GM18868 (cell line): ENCODE measurements at regions not wholly inside any gene's neighbourhood (a gene's known extent, or its start where the extent isn't known, plus 50 kb on each side); places are given as distances from the start of the nearest gene placed in this dataset.

Source experiments
- ATAC-seq: cut with Tn5 transposase; IDR thresholded peaks from one replicate; pipeline ENCODE4 v1.9.1; 2021; ENCODE audit warnings: mild to moderate bottlenecking, moderate library complexity; ENCODE audit not compliant: unreplicated experiment

DNA sequence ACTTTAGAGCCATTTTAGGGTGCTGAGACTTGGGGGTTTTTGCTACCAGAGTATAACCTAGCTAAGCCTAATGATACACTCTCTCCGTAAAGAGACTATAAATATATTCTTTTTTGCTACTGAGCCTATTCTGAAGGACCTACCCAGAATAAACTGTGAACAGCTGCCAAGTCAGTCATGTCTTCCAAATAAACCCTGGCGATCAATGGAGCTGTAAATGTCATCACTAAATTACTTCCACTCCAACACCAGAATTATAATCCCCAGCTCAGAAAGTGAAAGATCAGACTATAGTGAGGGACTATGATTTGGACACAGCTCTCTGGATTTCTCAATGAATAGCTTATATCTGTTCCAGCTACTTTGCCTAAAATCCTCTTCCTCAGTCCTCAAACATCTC lies 178.9 kb downstream of the METTL4 start:
- ATAC-seq: no peak

- ATAC-seq: no peak
Observed at GRCh38 chr18:2394684-2395083, 176.6 kb downstream of the METTL4 start.

GRCh38 chr18:2395427-2396161 lies 175.7 kb downstream of the METTL4 start:
- peak; percentile 64 for ATAC-seq

DNA sequence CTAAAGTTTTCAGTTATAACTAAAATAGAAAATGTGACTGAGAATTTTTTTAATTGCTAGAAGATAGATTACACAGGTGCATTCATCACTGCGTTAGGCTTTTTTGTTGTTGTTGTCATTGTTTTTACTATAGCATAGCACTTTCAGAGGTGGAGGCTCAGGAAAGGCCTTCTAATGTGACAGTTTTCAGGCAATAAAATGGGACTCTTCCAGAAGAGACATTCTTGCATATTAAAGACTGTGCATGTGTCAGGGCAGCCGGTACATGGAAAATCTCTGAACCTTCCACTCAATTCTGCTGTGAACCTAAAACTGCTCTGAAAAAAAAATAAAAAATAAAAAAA lies 175.2 kb downstream of the METTL4 start:
- ATAC-seq: no peak

- ATAC-seq: no peak
Observed at GRCh38 chr18:2400701-2401196, 170.6 kb downstream of the METTL4 start.

DNA sequence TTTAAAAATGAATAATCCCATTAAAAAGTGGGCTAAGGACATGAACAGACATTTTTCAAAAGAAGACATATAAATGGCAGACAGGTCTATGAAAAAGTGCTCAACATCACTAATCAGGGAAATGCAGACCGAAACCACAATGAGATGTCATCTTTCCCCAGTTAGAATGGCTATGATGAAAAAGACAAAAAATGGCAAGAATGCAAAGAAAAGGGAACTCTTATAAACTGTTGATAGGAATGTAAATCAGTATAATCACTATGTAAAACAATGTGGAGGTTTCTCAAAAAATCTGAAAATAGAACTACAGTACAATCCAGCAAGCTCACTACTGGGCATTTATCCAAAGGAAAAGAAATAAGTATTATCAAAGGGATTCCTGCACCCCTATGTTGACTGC lies 169.2 kb downstream of the METTL4 start:
- ATAC-seq: no peak

DNA sequence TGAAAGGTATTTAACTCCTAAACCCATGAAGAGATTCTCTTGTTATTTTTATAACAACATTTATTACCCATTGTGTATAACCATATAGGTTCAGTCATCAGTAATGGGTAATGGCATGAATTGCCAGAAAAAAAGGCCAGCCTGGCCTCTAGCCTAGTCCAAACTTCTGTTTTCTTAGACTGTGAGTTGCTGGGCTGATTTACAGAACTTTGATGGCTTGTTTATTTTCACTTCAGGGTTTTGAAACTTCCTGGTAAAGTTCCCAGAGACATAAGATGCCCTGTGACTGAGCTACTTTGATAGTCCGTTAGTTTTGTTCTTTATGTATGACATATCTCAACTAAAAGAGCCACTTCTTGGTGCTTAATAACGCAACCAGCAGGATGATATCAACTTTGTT lies 164.8 kb downstream of the METTL4 start:
- no peak for ATAC-seq

GRCh38 chr18:2407961-2408360 lies 163.3 kb downstream of the METTL4 start:
- no peak for ATAC-seq

DNA sequence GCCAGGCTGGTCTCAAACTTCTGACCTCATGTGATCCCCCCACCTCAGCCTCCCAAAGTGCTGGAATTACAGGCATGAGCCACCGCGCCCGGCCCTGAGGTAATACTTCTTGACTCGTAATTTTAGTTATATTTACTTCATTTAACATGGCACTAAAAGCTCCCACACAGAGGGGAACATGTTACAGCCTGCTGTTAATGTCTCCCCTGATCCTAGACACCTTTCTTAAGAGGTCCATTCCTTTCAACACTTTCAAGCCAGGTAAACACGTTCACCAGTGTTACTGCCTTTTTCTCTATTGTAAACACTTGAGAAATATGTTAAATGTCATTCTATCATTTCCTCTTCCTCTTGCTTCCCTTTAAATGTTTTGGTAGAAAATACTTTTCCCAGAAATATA lies 161.4 kb downstream of the METTL4 start:
- ATAC-seq: no peak

DNA sequence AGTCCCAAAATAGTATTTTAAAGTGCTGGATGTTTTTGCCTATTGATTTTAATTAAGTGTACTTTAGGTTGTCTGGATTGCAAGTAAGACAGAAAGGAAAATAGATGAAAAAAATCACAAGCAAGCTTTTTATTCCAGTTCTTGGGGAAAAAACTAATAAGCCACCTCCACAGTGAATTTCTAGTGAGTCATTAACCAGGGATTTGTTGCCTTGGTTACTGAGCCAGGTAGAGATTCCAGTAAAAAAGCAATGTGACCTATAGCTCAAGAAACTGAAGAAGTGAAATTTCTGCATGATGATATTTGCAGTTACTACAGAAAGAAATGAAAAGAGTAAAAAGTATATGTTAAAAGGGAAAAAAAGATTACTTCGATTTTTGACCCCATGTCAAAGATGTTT lies 160.6 kb downstream of the METTL4 start:
- ATAC-seq: no peak

GRCh38 chr18:2411381-2411960 lies 159.8 kb downstream of the METTL4 start:
- no peak for ATAC-seq

DNA sequence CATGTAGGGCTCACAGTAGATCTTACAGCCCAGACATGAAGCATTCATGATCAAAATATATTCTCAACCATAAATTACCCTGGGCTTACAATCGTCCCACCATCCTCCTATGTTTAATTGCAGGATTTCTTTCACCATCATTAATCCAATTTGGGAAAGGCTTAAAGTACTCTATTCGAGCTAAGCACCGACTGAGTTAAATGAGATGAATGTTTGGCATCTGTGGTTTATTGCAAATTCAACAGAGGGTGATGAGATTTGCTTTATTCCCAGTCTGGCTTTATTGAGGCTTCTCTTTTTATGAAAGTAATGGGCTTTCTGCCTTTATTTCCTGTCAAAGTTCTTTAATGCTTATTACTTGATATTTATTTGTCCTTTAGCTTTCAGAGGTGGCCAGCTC lies 159.0 kb downstream of the METTL4 start:
- ATAC-seq: no peak

DNA sequence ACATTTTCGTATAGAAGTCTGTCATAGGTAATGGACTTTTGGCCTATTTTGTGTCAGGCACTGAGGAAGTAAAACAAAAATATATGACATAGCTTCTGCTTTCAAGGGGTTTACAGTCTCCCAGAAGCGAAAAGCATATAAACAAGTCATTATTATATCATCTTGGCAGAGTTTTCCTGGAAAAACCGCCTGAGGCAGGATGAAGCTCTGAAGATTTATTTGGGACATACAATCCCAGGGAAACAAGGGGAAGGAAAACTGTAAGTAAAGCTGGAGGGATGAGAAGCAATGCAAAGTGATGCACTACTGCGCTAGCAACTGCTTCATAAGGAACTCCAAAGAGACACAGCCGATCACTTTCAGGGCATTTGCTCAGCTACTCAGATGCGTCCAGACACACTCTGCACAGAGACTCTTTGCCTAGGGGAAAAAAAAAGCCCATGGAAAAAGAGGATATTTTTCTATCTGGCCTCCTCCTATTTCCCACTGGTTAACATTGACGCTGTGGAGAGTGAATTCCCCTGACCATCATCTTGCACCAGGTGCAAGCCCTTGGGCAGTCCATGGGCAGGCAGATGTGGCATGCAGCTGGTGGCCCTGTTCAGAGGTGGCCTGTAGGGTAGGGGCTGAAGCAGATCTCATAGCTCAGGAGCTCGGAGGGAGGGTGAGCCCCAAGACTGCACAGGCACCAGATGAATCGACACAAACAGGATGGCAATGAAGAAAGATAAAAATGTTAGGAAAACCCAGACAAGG lies 158.1 kb downstream of the METTL4 start:
- ATAC-seq: no peak

DNA sequence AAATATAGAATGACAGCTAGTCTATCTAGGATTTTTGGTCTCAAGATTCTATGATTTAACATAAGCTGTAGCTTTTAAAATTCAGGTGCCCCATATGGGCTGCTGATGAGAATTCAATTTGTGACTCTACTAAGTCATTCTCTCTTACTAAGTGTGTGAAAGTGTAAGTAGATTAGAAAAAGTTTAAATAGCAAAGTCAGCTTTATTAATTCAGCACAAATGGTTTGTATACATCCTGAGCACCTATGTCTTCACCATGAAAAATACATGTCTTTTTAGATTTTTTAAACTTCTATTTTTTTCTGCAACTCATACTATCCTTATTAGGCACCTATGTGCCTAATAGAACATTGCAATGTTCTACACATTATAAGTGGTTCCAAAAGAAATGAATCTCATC lies 157.1 kb downstream of the METTL4 start:
- ATAC-seq: no peak

DNA sequence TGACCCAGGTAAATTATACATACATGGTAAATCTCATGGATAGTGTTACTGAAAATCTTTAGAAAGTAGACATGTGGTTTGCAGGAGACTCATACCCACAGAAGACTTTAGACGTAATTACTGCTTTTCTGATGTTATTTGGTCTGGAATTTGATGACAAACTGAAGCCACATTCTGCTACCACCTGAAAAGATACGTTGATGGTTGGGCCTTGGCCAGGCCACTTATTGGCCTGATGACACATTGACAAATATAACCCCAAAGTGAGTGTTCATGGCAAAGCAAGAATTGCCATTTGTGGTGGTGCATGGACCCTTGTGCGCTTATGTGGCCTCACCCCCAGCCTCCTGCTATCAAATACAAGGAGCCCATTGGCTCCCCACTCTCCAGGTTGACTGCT lies 155.6 kb downstream of the METTL4 start:
- no peak for ATAC-seq

DNA sequence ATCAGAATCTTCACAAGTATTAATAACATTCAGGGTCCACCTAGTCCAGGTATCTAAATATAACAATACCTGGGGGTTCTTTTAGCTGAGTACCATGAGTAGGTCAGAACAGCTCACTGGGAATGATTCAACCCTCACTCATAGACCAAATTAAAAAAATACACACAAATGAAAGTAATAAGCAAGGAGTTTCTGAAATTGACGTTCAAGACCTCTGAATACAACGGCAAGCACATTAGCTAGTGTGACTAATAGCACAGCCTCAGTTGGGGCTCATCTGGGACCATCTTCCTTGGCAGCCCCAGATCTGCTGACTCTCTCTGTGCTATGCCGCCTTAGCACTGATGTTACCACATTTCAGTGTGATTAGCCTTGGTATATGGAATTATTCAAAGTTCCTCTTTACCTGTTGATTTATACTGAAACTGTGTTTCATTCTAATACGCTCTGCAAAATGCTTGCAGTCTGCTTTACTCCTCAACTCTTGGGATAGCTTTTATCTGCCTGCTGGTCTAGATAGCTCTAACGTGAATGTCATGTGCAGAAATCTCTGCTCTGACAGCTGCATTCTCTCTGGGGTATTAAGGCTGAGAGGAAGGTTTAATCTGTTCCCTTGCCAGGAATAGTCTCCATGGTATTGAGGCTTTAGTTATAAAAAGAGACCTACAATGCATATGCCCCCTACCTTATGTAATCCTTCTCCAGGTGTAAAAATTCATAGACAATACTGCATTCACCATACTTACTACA lies 153.3 kb downstream of the METTL4 start:
- ATAC-seq: no peak

DNA sequence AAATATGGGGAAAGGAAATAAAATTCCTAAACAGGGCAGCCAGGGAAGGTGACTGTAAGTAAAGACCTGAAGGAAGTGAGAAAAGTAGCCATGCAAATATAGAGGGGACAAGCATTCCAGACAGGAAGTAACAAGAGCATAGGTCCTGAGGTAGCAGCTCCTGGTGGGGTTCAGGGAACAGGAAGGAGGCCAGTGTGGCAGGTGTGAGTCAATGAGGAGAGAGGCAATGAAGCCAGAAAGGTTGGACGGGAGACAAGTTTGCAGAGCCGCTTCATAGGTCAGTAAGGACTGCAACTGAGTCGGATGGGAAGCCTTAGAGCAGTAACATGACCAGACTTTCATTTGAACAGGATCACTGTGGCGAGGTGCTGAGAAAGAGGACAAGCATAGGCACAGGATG lies 150.9 kb downstream of the METTL4 start:
- ATAC-seq: no peak

- ATAC-seq: no peak
Observed at GRCh38 chr18:2423761-2424160, 147.5 kb downstream of the METTL4 start.

GRCh38 chr18:2424420-2424819 lies 146.9 kb downstream of the METTL4 start:
- no peak for ATAC-seq

DNA sequence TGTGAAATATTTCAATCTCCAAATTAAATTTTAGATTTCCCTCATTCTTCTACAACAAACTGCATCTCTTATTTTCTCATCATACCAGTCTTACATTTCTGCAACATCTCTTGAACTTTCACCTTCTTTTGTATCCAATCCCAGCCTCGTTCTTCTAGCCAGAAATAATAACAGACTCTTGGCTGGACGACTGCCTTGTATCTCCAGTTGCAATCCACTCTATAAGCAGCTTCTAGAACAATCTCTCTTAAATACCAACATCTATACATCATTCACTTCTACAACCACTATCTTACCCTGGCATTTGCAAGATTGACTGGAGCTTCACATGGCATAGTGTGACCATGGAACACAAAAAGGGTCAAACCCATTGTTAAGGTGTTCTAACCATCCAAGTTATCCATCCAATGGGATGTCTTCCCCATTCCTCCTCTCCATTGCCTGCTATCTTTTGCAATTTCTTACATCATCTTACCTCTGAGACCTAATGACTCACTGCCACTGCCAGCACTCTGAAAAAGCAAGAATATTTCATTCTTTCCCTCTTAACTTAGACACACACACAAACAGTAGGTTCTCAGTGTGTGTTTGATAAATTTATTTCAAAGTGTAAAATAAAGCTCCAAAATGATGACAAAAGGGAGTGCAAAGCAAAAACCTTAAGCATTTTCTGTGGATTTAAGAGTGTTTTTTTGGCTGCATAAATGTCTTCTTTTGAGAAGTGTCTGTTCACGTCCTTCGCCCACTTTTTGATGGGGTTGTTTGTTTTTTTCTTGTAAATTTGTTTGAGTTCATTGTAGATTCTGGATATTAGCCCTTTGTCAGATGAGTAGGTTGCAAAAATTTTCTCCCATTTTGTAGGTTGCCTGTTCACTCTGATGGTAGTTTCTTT lies 145.6 kb downstream of the METTL4 start:
- no peak for ATAC-seq
